Adipocyte (in vitro differentiated cells): ENCODE measurements at regions not wholly inside any gene's neighbourhood (a gene's known extent, or its start where the extent isn't known, plus 50 kb on each side); places are given as distances from the start of the nearest gene placed in this dataset.
A peak's percentile ranks its signal among the peaks of the same experiment; 100 is the strongest.
"Not testable (repeated sequence)": the region's sequence is repeated elsewhere in the genome, so short reads cannot be mapped to it uniquely, and the experiment has no call there.

Experiments
- DNase-seq: peaks from one replicate; pipeline ENCODE4 v3.0.0-alpha.2; 2015; ENCODE audit warnings: low read depth
- H3K27me3 ChIP-seq: replicated peaks from 2 replicates; pipeline ENCODE4 v1.7.0; 2013; ENCODE audit warnings: mild to moderate bottlenecking, low read length, moderate library complexity; ENCODE audit not compliant: control insufficient read depth, insufficient read depth
- H3K36me3 ChIP-seq: 2 replicates; pipeline ENCODE4 v1.7.0; 2013; ENCODE audit warnings: low read length, mild to moderate bottlenecking, moderate library complexity; ENCODE audit not compliant: control insufficient read depth, insufficient read depth, severe bottlenecking
- H3K4me1 ChIP-seq: 2 replicates; pipeline ENCODE4 v1.7.0; 2013; ENCODE audit warnings: mild to moderate bottlenecking, low read length, moderate library complexity; ENCODE audit not compliant: control insufficient read depth, insufficient read depth
- H3K4me3 ChIP-seq: 2 replicates; pipeline ENCODE4 v1.7.0; 2013; ENCODE audit warnings: mild to moderate bottlenecking, low read length, moderate library complexity
- H3K9ac ChIP-seq: 2 replicates; pipeline ENCODE4 v1.7.0; 2013; ENCODE audit warnings: mild to moderate bottlenecking, low read length, moderate library complexity
- H3K9me3 ChIP-seq: 2 replicates; pipeline ENCODE4 v1.7.0; 2013; ENCODE audit warnings: mild to moderate bottlenecking, low read length, moderate library complexity; ENCODE audit not compliant: control insufficient read depth

DNA sequence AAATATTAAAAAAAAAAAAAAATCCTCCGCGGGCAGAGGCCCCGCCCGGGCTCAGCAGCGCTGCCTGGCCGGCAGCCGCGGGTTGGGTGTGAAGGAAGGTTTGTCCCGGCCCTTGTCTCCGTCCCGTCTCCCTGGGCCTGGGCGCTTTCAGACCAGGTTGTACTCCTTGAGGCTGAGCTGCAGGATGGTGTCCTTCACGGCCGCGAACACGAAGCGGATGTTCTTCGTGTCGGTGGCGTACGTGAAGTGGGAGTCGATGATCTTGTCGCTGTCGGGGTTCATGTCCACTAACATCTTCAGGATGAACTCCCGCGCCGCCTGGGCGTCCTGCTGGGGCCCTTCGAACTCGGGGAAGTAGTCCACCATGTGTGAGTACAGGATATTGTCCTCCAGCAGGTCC, 123.7 kb upstream of the KCTD7 start:
- H3K9ac ChIP-seq, result no peak overlapping the region
- no peaks in the 10 kb centered on the region for H3K36me3 ChIP-seq
- DNase-seq, result no peak
- H3K4me1 ChIP-seq, result peaks cover 9% of the 10 kb centered on the region
- no peaks in the 10 kb centered on the region for H3K9me3 ChIP-seq
- no peaks in the 10 kb centered on the region for H3K27me3 ChIP-seq
- no peak overlapping the region for H3K4me3 ChIP-seq

DNA sequence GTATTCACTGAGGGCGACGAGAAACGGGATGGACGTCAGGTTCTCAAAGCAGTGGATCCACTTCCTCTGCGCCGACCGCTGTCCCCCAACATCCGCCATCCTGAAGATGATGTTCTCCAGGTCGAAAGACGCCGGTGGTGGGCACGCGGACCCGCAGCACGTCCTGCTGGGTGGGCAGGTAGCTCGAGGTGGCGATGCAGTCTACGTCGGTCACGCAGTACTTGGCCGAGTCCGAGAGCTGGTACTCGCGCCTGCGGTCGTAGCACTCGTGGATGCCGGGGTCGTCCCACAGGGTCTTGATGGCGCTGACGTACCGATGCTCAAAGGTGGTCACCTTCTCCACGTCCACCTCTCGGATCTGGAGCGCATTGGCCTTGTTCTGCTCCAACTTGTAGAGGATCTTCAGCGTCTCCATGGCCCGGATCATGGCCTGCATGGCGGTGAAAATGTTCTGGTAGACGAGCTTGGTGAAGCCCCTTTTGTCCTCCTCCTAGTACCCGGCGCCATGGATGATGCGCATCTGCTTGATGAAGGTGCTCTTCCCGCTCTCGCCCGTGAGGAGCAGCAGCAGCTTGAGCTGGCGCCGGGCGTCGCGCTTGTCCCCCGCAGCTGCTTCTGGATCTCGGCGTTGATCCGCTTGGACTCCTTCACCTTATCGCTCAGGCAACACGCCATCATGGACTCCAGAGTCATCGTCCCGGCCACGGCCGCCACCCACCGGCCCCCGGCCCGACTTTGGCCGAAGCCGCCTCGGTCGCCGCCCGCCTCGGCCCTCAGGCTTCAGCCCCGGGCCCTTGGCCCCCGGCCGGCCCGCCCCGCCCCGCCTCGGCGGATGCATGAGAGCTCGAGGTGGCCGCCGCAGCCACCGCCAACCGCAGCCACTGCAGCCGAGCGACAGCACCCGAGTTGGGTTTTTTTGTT, 122.9 kb upstream of the KCTD7 start:
- H3K9ac ChIP-seq, result peak overlapping the region; percentile 42
- H3K4me3 ChIP-seq, result peak overlapping the region; percentile 61
- H3K4me1 ChIP-seq, result peaks cover 9% of the 10 kb centered on the region
- H3K27me3 ChIP-seq, result no peaks in the 10 kb centered on the region
- no peaks in the 10 kb centered on the region for H3K9me3 ChIP-seq
- no peaks in the 10 kb centered on the region for H3K36me3 ChIP-seq
- no peak for DNase-seq

DNA sequence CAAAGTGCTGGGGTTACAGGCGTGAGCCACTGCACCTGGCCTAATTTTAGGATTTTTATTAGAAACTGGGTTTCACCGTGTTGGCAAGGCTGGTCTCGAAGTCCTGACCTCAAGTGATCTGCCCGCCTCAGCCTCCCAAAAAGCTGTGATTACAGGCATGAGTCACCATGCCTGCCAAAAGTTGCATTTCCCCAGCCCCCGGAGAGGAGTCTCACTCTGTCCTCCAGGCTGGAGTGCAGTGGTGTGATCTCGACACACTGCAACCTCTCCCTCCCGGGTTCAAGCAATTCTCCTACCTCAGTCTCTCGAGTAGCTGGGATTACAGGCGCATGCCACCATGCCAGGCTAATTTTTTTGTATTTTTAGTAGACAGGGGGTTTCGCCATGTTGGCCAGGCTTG, 122.0 kb upstream of the KCTD7 start:
- H3K27me3 ChIP-seq, H3K36me3 ChIP-seq, H3K4me1 ChIP-seq, H3K9me3 ChIP-seq, DNase-seq, H3K9ac ChIP-seq: not testable (repeated sequence)
- peak overlapping the region; percentile 61 for H3K4me3 ChIP-seq

DNA sequence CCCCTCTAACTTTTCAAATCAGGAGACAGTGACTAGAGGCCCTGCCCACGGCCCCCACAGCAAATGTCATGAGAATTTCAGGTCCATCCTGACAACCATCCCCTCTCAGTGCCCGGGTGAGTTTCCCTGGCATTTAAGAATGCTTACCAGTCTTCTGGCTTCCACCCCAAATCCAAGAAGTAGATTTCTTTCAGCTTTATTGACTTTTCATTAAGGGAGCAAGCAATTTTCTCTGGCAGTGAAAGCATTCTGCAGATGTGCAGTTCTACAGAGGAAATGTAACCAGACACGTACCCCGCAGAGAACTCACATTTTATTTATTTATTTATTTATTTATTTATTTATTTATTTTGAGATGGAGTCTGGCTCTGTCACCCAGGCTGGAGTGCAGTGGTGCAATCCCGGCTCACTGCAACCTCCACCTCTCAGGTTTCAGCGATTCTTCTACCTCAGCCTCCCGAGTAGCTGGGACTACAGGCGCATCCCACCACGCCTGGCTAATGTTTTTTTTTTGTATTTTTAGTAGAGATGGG, 120.9 kb upstream of the KCTD7 start:
- no peaks in the 10 kb centered on the region for H3K9me3 ChIP-seq
- no peak overlapping the region for H3K4me3 ChIP-seq
- DNase-seq, result no peak
- no peak overlapping the region for H3K9ac ChIP-seq
- H3K27me3 ChIP-seq, result no peaks in the 10 kb centered on the region
- no peaks in the 10 kb centered on the region for H3K36me3 ChIP-seq
- peaks cover 9% of the 10 kb centered on the region for H3K4me1 ChIP-seq

DNA sequence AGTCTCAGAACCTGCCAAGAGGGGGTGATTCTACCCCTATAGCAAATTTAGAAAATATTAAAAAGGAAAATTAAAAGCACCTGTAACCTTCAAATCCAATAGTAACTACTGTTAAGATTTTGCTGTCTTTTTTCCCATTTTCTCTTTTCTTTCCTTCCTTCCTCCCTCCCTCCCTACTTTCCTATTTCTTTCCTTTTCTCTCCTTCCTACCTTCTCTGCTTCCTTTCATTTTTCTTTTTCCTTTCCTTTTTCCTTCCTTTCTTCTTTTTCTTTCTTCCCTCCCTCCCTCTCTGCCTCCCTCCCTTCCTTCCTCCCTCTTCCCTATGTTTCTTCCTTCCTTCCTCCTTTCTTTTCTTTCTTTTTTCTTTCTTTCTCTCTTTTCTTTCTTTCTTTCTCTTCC, 120.2 kb upstream of the KCTD7 start:
- no peaks in the 10 kb centered on the region for H3K36me3 ChIP-seq
- no peak overlapping the region for H3K9ac ChIP-seq
- H3K27me3 ChIP-seq, result no peaks in the 10 kb centered on the region
- H3K4me3 ChIP-seq, result no peak overlapping the region
- no peaks in the 10 kb centered on the region for H3K9me3 ChIP-seq
- peaks cover 9% of the 10 kb centered on the region for H3K4me1 ChIP-seq
- no peak for DNase-seq

DNA sequence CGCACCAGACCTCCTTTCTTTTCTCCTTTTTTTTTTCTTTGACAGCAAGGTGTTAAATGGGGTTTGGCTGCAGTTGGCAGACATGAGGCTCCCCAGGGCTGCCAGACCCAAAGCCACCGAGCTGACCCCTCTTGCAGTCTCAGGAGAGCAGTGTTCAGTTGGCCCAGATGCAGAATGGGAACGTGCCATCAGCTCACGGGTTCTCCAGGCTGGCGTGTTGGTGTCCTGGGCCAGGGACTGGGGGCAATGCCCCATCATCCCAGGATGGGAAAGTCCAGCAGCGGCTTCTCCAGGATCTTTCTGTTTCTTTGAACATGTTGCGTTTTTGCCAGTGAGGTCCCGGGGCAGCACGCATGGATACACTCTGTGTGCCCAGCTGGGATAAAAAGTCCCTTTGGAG, 114.6 kb upstream of the KCTD7 start:
- H3K4me1 ChIP-seq, result no peaks in the 10 kb centered on the region
- no peak overlapping the region for H3K4me3 ChIP-seq
- H3K9me3 ChIP-seq, result no peaks in the 10 kb centered on the region
- no peaks in the 10 kb centered on the region for H3K36me3 ChIP-seq
- no peak for DNase-seq
- no peak overlapping the region for H3K9ac ChIP-seq
- no peaks in the 10 kb centered on the region for H3K27me3 ChIP-seq

DNA sequence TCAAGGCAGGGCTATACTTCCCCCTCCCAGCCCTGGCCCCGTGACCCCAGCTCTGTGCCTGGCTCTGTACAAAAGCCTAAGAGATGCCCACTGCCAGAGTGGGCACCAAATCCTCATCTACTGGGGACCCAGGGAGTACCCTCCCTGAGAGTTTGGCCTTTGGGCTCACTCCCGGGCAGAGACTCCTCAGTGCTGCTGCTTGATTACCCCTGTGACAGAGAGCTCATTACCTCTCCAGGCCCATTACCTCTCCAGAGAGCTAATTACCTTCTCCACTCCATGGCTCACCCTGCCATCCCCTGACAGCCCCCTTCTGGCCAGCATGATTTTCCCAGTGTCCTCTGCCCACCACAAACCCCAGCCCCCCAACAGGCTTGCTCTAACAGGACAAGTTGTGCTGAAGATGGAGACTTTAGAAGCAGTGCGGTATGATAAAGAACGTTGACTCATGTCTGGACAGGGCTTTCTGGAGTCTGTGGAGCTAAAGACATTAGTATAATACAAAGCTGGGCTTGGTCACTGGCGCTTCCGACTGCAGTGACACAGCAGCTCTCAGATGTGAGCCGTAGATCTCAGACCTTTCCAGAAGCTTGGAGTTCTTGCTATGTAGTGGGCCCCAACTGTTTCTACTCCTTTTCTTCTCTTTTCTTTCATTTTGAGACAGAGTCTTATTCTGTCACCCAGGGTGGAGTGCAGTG, 111.3 kb upstream of the KCTD7 start:
- no peak overlapping the region for H3K9ac ChIP-seq
- H3K9me3 ChIP-seq, result no peaks in the 10 kb centered on the region
- H3K36me3 ChIP-seq, result no peaks in the 10 kb centered on the region
- no peaks in the 10 kb centered on the region for H3K4me1 ChIP-seq
- DNase-seq, result no peak
- H3K4me3 ChIP-seq, result no peak overlapping the region
- no peaks in the 10 kb centered on the region for H3K27me3 ChIP-seq

DNA sequence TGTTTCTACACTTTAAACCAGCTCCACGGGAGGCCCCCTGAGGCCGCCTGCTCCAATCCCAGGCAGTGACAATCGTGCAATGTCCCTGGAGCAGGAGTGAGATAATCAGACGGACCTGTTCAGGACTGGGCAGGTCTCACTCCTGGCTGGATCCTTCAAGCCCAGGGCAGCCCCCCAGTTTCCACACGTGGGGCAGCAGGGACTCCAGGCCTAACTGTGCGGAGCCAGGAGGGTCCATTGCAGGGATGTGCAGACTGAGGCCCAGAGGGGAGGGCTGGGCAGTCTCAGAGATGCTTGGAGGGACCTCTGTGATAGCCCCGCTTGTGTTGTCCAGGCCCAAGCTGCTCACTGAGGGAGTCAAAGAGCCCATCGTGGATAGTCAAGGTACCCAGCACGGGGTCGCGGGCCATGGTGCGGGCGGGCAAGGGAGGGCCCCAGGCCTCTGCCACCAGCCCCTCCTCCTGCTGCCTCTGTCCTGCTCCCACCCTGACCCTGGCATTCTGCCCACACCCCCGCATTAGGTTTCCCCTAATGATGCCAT, 110.5 kb upstream of the KCTD7 start:
- Histone ChIP-seq H3K27me3 (no peaks in the 10 kb centered on the region), H3K4me3 (no peak overlapping the region), H3K4me1 (no peaks in the 10 kb centered on the region), H3K36me3 (no peaks in the 10 kb centered on the region), H3K9me3 (no peaks in the 10 kb centered on the region), H3K9ac (no peak overlapping the region)
- DNase-seq, result no peak

DNA sequence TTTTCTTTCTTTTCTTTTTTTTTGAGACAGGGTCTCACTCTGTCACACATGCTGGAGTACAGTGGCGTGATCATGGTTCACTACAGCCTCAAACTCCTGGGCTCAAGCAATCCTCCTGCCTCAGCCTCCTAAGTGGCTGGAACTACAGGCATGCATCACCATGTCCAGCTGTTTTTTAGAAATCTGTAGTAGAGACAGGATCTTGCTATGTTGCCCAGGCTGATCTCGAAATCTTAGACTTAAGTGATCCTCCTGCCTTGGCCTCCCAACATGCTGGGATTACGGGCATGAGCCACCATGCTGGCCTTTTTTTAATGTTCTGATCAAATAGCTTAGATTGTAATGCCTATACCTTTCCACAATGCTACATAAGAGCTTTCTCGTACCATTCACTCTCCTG, 107.0 kb upstream of the KCTD7 start:
- Histone ChIP-seq H3K4me1 (no peaks in the 10 kb centered on the region), H3K36me3 (no peaks in the 10 kb centered on the region), H3K27me3 (no peaks in the 10 kb centered on the region), H3K9ac (no peak overlapping the region), H3K4me3 (no peak overlapping the region), H3K9me3 (no peaks in the 10 kb centered on the region)
- no peak for DNase-seq

DNA sequence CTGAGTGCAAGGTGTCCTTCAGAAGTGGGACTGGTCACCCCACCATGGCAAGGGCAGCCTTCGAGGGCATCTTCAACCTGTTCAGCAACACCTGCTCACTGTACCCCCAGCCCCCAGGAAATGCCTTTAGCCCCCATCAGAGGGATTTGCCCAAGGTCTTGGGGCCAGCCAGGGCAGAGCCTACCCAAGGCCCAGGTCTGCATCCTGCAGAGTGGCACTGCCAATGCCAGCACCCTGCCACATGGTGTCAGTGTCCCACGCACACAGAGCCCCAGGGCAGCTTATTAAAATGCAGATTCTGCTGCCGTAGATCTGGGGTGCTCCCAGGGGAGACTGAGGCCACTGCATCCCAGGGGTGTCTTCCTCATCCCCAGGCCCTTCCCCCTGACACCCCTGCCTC, 106.2 kb upstream of the KCTD7 start:
- no peak overlapping the region for H3K4me3 ChIP-seq
- peak overlapping the region; percentile 8 for H3K9ac ChIP-seq
- no peaks in the 10 kb centered on the region for H3K4me1 ChIP-seq
- H3K9me3 ChIP-seq, result no peaks in the 10 kb centered on the region
- no peaks in the 10 kb centered on the region for H3K27me3 ChIP-seq
- no peaks in the 10 kb centered on the region for H3K36me3 ChIP-seq
- peak; percentile 10 for DNase-seq

DNA sequence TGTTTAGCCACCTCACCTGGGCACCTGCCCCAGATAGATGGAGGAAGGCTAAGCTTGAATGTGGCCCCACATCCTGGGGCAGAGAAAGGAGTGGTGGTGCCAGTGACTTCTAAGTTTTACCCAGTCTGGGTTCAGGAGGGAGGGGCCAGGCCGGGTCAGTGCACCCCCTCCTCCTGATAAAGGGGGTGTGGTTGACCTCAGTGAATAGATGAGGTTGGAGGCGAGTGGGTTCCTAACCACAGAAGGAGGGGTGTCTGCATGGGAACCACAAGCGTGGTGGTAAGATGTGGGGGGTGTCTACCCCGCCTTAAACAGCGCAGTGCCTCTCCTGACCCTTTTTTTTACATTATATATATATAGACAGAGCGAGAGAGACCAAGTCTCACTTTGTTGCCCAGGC, 105.3 kb upstream of the KCTD7 start:
- Histone ChIP-seq H3K9ac (no peak overlapping the region), H3K4me1 (no peaks in the 10 kb centered on the region), H3K36me3 (no peaks in the 10 kb centered on the region), H3K27me3 (no peaks in the 10 kb centered on the region), H3K4me3 (no peak overlapping the region), H3K9me3 (no peaks in the 10 kb centered on the region)
- no peak for DNase-seq
